Stimulated activated naive CD8-positive, alpha-beta T cell treated with anti-CD3 and anti-CD28 coated beads, Interleukin-15, amount 100 ng/mL, for 72 hours (primary cell): ENCODE measurements at regions not wholly inside any gene's neighbourhood (a gene's known extent, or its start where the extent isn't known, plus 50 kb on each side); places are given as distances from the start of the nearest gene placed in this dataset.

ENCODE experiments used
- ATAC-seq: fragments of 150-1000 bp; cut with Tn5 transposase; 2 replicates; pipeline ENCODE4 v1.10.0; 2021; ENCODE audit warnings: mild to moderate bottlenecking, moderate library complexity
- DNase-seq, 2 donors: peaks; one replicate each; pipeline ENCODE4 v3.0.0; 2021 to 2022
- H3K27ac Mint-ChIP-seq, 2 donors: one replicate each; pipeline ENCODE4 v1.8.0; 2022; ENCODE audit warnings: mild to moderate bottlenecking in 2 of 2, mixed read lengths in 2 of 2, moderate library complexity in 2 of 2
- H3K27me3 Mint-ChIP-seq: one replicate; pipeline ENCODE4 v1.8.0; 2022; ENCODE audit warnings: mixed read lengths
- H3K4me1 Mint-ChIP-seq: one replicate; pipeline ENCODE4 v1.8.0; 2022; ENCODE audit warnings: mild to moderate bottlenecking, mixed read lengths
- H3K4me3 Mint-ChIP-seq, 2 donors: one replicate each; pipeline ENCODE4 v1.8.0; 2022; ENCODE audit warnings: mild to moderate bottlenecking in 2 of 2, mixed read lengths in 2 of 2, moderate library complexity in 1 of 2
- H3K9me3 Mint-ChIP-seq, 2 donors: one replicate each; pipeline ENCODE4 v1.8.0; 2022; ENCODE audit warnings: mixed read lengths in 2 of 2

DNA sequence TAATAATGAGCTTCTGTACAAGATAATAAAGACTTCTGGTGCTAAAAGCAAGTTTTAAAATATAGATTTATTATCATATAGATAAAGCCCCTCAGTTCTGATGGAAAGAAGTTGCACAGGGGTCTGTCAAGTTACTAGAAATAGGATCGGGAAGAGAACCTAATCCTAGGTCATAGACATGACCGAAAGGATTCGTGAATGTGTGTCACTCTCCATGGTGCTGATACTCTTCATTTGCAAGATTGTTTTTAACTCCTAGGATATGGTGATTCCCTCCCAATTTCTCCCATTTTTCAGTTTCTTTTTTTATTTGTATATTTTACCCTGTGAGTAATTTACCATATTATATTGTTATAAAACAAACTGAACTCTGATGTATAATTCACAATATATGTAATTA lies 58.9 kb upstream of the CTNNA2 start:
- Mint-ChIP-seq H3K4me1 (no peaks in the 10 kb centered on the region), H3K9me3 (peaks cover 4 to 10% of the 10 kb centered on the region in 2 donors), H3K27ac (no peak overlapping the region), H3K27me3 (no peaks in the 10 kb centered on the region), H3K4me3 (no peak overlapping the region)
- ATAC-seq: no peak
- DNase-seq: no peak

- H3K4me1 Mint-ChIP-seq: no peaks in the 10 kb centered on the region
- no peak for DNase-seq
- H3K27ac Mint-ChIP-seq: no peak overlapping the region
- peaks cover 10 to 11% of the 10 kb centered on the region in 2 donors for H3K9me3 Mint-ChIP-seq
- no peak overlapping the region for H3K4me3 Mint-ChIP-seq
- no peak for ATAC-seq
- no peaks in the 10 kb centered on the region for H3K27me3 Mint-ChIP-seq
Measured at GRCh38 chr2:79452651-79453050, 60.2 kb upstream of the CTNNA2 start.

- ATAC-seq (no peak), DNase-seq (no peak)
- H3K4me1 Mint-ChIP-seq: no peaks in the 10 kb centered on the region
- no peak overlapping the region for H3K4me3 Mint-ChIP-seq
- no peaks in the 10 kb centered on the region for H3K27me3 Mint-ChIP-seq
- peaks cover 17 to 19% of the 10 kb centered on the region in 2 donors for H3K9me3 Mint-ChIP-seq
- H3K27ac Mint-ChIP-seq: no peak overlapping the region
Measured at GRCh38 chr2:79447463-79447862, 65.4 kb upstream of the CTNNA2 start.

DNA sequence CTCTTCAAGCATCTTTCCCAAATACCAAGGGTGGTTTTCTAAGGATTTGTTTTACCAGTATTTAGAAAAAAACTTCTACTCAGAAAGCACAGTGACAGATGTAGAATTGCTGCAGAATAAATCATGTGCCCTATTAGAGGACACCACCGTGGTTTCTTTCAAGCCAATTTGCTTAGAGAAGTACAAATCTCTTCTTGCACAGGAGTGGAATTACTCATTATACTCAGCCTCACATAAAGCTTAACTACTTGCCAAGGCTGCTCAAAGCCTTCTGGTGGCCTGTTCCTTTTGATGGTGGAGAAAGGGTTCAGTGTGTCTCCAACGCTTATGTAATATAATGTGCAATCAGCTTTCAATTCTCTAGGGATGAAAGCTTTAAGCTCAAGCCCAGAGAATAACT lies 66.5 kb upstream of the CTNNA2 start:
- no peaks in the 10 kb centered on the region for H3K27me3 Mint-ChIP-seq
- DNase-seq (no peak), ATAC-seq (no peak)
- H3K27ac Mint-ChIP-seq: no peak overlapping the region
- peaks cover 19 to 23% of the 10 kb centered on the region in 2 donors for H3K9me3 Mint-ChIP-seq
- H3K4me3 Mint-ChIP-seq: no peak overlapping the region
- no peaks in the 10 kb centered on the region for H3K4me1 Mint-ChIP-seq

- no peak for DNase-seq
- no peak overlapping the region for H3K27ac Mint-ChIP-seq
- ATAC-seq: no peak
- no peaks in the 10 kb centered on the region for H3K27me3 Mint-ChIP-seq
- no peak overlapping the region for H3K4me3 Mint-ChIP-seq
- no peaks in the 10 kb centered on the region for H3K4me1 Mint-ChIP-seq
- H3K9me3 Mint-ChIP-seq: peaks cover 16 to 25% of the 10 kb centered on the region in 2 donors
Measured at GRCh38 chr2:79437433-79438267, 75.2 kb upstream of the CTNNA2 start.

- DNase-seq (no peak), ATAC-seq (no peak)
- Mint-ChIP-seq H3K9me3 (peaks cover 11 to 14% of the 10 kb centered on the region in 2 donors), H3K27ac (no peak overlapping the region), H3K27me3 (no peaks in the 10 kb centered on the region), H3K4me3 (no peak overlapping the region), H3K4me1 (no peaks in the 10 kb centered on the region)
Measured at GRCh38 chr2:79434362-79434761, 78.5 kb upstream of the CTNNA2 start.

DNA sequence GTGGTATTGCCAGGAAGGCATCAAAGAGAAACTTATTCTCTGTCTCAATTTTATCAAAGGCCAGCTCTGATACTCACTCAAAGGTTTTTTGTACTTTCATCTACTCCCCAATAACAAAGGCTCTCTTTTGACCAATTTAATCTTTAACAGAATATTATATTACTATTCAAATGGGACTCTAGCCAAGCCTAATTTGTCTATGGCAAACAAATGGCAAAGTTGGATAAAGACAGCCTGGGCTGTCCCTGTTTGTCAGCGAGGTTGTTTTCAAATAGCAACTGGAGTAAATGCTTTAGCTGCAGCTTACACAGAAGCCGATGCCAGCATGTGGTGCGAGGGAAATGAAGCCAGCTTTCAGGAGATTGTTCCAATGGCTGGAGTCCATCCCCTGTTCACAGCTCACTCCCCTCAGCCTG lies 80.1 kb upstream of the CTNNA2 start:
- ATAC-seq: no peak
- no peaks in the 10 kb centered on the region for H3K4me1 Mint-ChIP-seq
- no peaks in the 10 kb centered on the region for H3K27me3 Mint-ChIP-seq
- H3K9me3 Mint-ChIP-seq: peaks cover 8 to 12% of the 10 kb centered on the region in 2 donors
- H3K27ac Mint-ChIP-seq: no peak overlapping the region
- no peak overlapping the region for H3K4me3 Mint-ChIP-seq
- DNase-seq: no peak

GRCh38 chr2:79428745-79429144 lies 84.1 kb upstream of the CTNNA2 start:
- Mint-ChIP-seq H3K27ac (no peak overlapping the region), H3K4me3 (no peak overlapping the region)
- ATAC-seq: no peak

GRCh38 chr2:79414690-79415089 lies 98.2 kb upstream of the CTNNA2 start:
- peaks cover 0 to 15% of the 10 kb centered on the region in 2 donors for H3K9me3 Mint-ChIP-seq
- H3K4me1 Mint-ChIP-seq: no peaks in the 10 kb centered on the region
- H3K27me3 Mint-ChIP-seq: no peaks in the 10 kb centered on the region
- H3K4me3 Mint-ChIP-seq: no peak overlapping the region
- no peak overlapping the region for H3K27ac Mint-ChIP-seq
- ATAC-seq (no peak), DNase-seq (no peak)

More at GRCh38 chr2:79428745-79429144, 84.1 kb upstream of the CTNNA2 start:
- H3K9me3 Mint-ChIP-seq: peaks cover 0 to under 1% of the 10 kb centered on the region in 2 donors
- no peak for DNase-seq
- no peaks in the 10 kb centered on the region for H3K27me3 Mint-ChIP-seq
- no peaks in the 10 kb centered on the region for H3K4me1 Mint-ChIP-seq

DNA sequence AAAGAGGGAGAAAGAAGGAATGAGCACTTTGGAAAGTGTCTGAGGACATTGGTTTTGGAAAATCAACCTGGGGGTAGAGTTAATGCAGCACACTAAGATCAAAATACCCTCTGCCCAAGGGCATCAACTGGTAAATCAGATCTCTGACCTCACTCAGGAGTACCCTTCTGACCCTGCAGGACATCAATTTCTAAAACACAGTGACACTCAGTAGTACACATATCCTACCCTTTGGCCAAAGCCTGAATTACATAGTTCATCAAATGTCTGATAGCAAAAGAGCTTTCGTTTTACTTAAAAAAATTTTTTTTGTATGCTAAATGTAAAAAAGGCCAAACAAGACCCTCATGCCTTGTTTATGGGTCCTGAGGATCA lies 118.4 kb upstream of the CTNNA2 start:
- DNase-seq (no peak), ATAC-seq (no peak)
- H3K27me3 Mint-ChIP-seq: no peaks in the 10 kb centered on the region
- H3K4me3 Mint-ChIP-seq: no peak overlapping the region
- H3K4me1 Mint-ChIP-seq: no peaks in the 10 kb centered on the region
- peaks cover 16 to 21% of the 10 kb centered on the region in 2 donors for H3K9me3 Mint-ChIP-seq
- no peak overlapping the region for H3K27ac Mint-ChIP-seq

- DNase-seq (no peak), ATAC-seq (no peak)
- no peak overlapping the region for H3K4me3 Mint-ChIP-seq
- no peaks in the 10 kb centered on the region for H3K27me3 Mint-ChIP-seq
- no peak overlapping the region for H3K27ac Mint-ChIP-seq
- peaks cover 16 to 21% of the 10 kb centered on the region in 2 donors for H3K9me3 Mint-ChIP-seq
- no peaks in the 10 kb centered on the region for H3K4me1 Mint-ChIP-seq
Measured at GRCh38 chr2:79393806-79394484, 118.9 kb upstream of the CTNNA2 start.

DNA sequence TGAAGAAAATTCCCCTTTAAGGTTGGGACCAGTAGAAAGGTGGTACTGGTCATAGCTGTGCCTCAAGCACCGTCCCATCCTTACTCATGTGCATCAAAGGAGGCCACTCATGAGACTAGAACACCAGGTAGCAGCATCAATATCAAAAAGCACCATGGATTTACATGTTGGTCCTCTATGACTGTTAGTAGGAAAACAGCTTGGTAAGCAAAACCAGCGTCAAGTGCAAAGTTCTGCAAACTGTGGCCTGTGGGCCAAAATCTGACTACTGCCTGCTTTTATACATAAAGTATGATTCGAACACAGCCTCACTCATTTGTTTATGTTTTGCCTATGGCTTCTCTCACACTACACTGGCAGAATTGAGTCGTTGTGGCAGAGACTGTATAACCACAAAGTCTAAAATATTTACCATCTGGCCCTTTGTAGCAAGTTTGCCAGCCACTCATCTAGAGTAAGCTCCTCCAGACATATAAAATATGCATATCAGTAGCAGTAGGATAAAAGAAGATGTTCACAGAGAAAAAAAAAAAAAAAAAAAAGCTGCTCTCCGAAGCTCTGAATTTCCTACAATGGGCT lies 119.7 kb upstream of the CTNNA2 start:
- Mint-ChIP-seq H3K27me3 (no peaks in the 10 kb centered on the region), H3K4me1 (no peaks in the 10 kb centered on the region), H3K9me3 (peaks cover 16 to 21% of the 10 kb centered on the region in 2 donors), H3K4me3 (no peak overlapping the region), H3K27ac (no peak overlapping the region)
- no peak for DNase-seq
- no peak for ATAC-seq

- DNase-seq: no peak
- no peak overlapping the region for H3K27ac Mint-ChIP-seq
- H3K9me3 Mint-ChIP-seq: peaks cover 22 to 39% of the 10 kb centered on the region in 2 donors
- H3K4me1 Mint-ChIP-seq: no peaks in the 10 kb centered on the region
- ATAC-seq: no peak
- no peak overlapping the region for H3K4me3 Mint-ChIP-seq
- H3K27me3 Mint-ChIP-seq: no peaks in the 10 kb centered on the region
Measured at GRCh38 chr2:79389481-79389880, 123.4 kb upstream of the CTNNA2 start.

DNA sequence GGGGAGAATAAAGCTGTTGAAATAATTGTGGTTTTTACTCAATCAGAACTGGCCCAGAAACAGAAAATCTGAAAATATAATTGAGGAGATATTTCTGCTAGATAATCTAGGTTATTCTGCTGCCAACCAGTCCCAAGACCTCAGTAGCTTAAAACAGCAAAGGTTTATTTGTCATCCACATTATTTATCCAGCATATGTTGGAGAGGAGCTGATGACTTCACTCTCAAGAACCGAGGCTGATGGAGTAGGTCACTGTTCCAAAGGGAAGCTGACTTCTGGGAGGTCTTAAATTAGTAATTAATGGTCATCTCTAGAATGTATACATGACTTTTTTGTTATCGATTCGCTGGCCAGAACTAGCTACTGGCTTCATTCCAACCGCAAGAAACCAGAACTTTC lies 124.8 kb upstream of the CTNNA2 start:
- H3K9me3 Mint-ChIP-seq: peaks cover 16 to 41% of the 10 kb centered on the region in 2 donors
- H3K4me1 Mint-ChIP-seq: no peaks in the 10 kb centered on the region
- H3K27me3 Mint-ChIP-seq: no peaks in the 10 kb centered on the region
- no peak for ATAC-seq
- H3K27ac Mint-ChIP-seq: no peak overlapping the region
- DNase-seq: no peak
- no peak overlapping the region for H3K4me3 Mint-ChIP-seq

DNA sequence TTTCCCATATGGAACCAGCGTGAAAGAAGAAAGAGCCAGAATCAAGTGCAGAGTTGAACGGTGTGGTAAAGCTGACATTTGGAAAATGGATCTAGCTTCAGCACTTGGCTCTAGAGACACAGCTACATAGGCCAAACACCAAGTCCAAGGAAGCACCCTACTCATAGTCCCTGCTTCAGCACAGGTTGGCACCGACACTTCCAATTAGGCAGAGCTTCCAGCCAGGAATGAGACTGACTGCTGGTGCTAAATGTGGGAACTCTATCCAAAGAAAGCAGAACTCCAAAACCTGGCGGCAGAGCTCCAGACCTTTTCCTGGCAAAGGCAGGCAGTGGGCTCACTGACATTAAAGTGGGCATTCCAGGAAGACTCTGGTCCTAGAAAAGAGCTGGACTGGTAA lies 125.4 kb upstream of the CTNNA2 start:
- Mint-ChIP-seq H3K4me3 (no peak overlapping the region), H3K4me1 (no peaks in the 10 kb centered on the region), H3K9me3 (peaks cover 12 to 36% of the 10 kb centered on the region in 2 donors), H3K27me3 (no peaks in the 10 kb centered on the region), H3K27ac (no peak overlapping the region)
- ATAC-seq (no peak), DNase-seq (no peak)

- ATAC-seq (no peak), DNase-seq (no peak)
- Mint-ChIP-seq H3K27me3 (no peaks in the 10 kb centered on the region), H3K4me1 (no peaks in the 10 kb centered on the region), H3K27ac (no peak overlapping the region), H3K4me3 (no peak overlapping the region), H3K9me3 (peaks cover 11 to 35% of the 10 kb centered on the region in 2 donors)
Measured at GRCh38 chr2:79383681-79384080, 129.2 kb upstream of the CTNNA2 start.
